Lower lobe of right lung (tissue), 2 donors: ENCODE measurements at regions not wholly inside any gene's neighbourhood (a gene's known extent, or its start where the extent isn't known, plus 50 kb on each side); places are given as distances from the start of the nearest gene placed in this dataset.

Source experiments
- ATAC-seq, 2 donors: fragments of 200-7000 bp; cut with Tn5 transposase; one replicate each; pipeline ENCODE4 v1.9.1; 2020 to 2022; ENCODE audit warnings: mild to moderate bottlenecking in 2 of 2, moderate library complexity in 2 of 2
- DNase-seq: peaks from one replicate; pipeline ENCODE4 v3.0.0-alpha.2; 2020
- H3K27ac ChIP-seq: fragments of 200-600 bp; one replicate; pipeline ENCODE4 v1.8.0; 2022
- H3K27me3 ChIP-seq: fragments of 200-600 bp; one replicate; pipeline ENCODE4 v1.8.0; 2022; ENCODE audit warnings: low read depth
- H3K36me3 ChIP-seq: fragments of 200-600 bp; one replicate; pipeline ENCODE4 v1.8.0; 2022; ENCODE audit warnings: mild to moderate bottlenecking
- H3K4me1 ChIP-seq: fragments of 200-600 bp; one replicate; pipeline ENCODE4 v1.8.0; 2022
- H3K4me3 ChIP-seq: fragments of 200-600 bp; one replicate; pipeline ENCODE4 v1.8.0; 2022; ENCODE audit warnings: mild to moderate bottlenecking
- H3K9me3 ChIP-seq: fragments of 200-600 bp; one replicate; pipeline ENCODE4 v1.8.0; 2022
- intact Hi-C: fragments of 100-400 bp; cut with DNase I; formaldehyde crosslinking; loops from one replicate; pipeline ENCODE4 v1.11.0; 2022
- TF ChIP-seq, protein P1 (sequence below): fragments of 200-600 bp; IDR thresholded peaks from one replicate; pipeline ENCODE4 v1.8.0; 2022; ENCODE audit warnings: antibody characterized with exemption, mild to moderate bottlenecking
- donor health status: DM: no; HTN: yes; CAD: no; lungs with severe emphysema.

DNA sequence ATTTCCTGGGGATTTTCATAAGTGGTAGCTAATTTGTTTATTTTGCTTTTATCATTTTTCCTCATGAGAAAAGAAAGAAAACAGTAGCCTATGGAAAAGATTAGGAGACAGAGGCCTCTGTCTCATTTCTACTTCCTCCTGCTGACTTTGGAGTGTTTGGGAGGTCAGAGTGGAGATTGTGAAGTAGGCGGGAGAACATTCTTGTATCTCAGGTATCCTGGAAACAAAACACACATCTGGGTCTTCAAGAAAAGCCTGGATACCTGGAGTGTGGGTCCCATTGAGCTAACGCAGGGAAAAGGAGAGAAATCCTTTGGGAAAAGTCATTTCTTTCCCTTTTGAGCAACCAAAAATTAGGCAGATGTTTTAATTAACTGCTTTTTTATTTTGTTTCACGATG lies 161.5 kb upstream of the DMAC1 start:
- no peak overlapping the region for H3K27ac ChIP-seq
- H3K27me3 ChIP-seq = no peaks in the 10 kb centered on the region
- ATAC-seq = no peak
- H3K4me3 ChIP-seq = no peak overlapping the region
- no peaks in the 10 kb centered on the region for H3K36me3 ChIP-seq
- TF ChIP-seq, protein P1, sequence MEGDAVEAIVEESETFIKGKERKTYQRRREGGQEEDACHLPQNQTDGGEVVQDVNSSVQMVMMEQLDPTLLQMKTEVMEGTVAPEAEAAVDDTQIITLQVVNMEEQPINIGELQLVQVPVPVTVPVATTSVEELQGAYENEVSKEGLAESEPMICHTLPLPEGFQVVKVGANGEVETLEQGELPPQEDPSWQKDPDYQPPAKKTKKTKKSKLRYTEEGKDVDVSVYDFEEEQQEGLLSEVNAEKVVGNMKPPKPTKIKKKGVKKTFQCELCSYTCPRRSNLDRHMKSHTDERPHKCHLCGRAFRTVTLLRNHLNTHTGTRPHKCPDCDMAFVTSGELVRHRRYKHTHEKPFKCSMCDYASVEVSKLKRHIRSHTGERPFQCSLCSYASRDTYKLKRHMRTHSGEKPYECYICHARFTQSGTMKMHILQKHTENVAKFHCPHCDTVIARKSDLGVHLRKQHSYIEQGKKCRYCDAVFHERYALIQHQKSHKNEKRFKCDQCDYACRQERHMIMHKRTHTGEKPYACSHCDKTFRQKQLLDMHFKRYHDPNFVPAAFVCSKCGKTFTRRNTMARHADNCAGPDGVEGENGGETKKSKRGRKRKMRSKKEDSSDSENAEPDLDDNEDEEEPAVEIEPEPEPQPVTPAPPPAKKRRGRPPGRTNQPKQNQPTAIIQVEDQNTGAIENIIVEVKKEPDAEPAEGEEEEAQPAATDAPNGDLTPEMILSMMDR = no peak
- no peaks in the 10 kb centered on the region for H3K4me1 ChIP-seq
- intact Hi-C loops = no loop called here
- no peaks in the 10 kb centered on the region for H3K9me3 ChIP-seq
- DNase-seq = no peak

GRCh38 chr9:7960320-7961050 lies 160.9 kb upstream of the DMAC1 start:
- Histone ChIP-seq H3K9me3 (no peaks in the 10 kb centered on the region), H3K27ac (no peak overlapping the region), H3K4me1 (no peaks in the 10 kb centered on the region), H3K27me3 (no peaks in the 10 kb centered on the region), H3K4me3 (no peak overlapping the region), H3K36me3 (no peaks in the 10 kb centered on the region)
- DNase-seq = no peak
- intact Hi-C loops = no loop called here
- TF ChIP-seq, protein P1 = no peak
- no peak for ATAC-seq

DNA sequence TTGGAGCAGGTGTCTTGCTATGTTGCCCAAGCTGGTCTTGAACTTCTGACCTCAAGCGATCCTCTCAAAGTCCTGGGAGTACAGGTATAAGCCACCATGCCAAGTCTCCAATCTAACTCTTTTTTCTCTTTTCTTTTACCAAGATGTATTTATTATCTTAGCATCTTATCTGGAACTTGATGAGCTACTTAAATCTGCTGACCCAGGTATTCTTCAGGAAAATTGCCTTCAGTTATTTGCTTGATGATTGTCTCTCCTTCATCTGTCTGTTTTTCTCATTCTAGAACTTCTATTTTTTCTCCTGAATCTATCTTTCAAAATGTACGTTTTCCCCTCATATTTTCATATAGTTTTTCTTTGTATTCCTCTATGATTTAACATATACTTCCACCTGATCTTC lies 158.2 kb upstream of the DMAC1 start:
- Histone ChIP-seq H3K27ac (no peak overlapping the region), H3K9me3 (no peaks in the 10 kb centered on the region), H3K4me3 (no peak overlapping the region), H3K27me3 (no peaks in the 10 kb centered on the region), H3K4me1 (no peaks in the 10 kb centered on the region), H3K36me3 (no peaks in the 10 kb centered on the region)
- intact Hi-C loops = no loop called here
- DNase-seq = no peak
- TF ChIP-seq, protein P1 = no peak
- no peak for ATAC-seq

DNA sequence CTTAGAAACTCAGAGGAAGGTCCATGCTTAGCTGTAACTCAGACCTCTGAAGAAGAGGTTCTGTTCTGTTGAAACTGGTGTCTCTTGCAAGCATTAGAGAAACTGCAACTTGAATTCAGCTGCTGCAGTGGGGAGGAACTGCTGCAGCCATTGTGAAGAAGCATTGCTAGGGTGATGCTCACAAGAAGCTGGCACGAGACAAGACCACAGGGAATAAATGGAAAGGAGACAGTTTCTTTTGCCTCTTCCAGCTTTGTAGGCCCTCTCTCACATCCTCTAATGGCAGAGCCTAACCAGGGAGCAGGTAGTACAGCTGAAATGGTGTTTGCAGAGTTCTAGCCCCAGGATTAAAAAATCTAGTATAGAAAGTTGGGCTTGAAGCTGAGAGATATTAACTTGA lies 148.0 kb upstream of the DMAC1 start:
- no peak overlapping the region for H3K4me3 ChIP-seq
- no peak overlapping the region for H3K27ac ChIP-seq
- ATAC-seq = no peak
- H3K4me1 ChIP-seq = no peaks in the 10 kb centered on the region
- no peaks in the 10 kb centered on the region for H3K36me3 ChIP-seq
- intact Hi-C loops = no loop called here
- no peaks in the 10 kb centered on the region for H3K9me3 ChIP-seq
- DNase-seq = no peak
- no peaks in the 10 kb centered on the region for H3K27me3 ChIP-seq
- TF ChIP-seq, protein P1 = no peak

DNA sequence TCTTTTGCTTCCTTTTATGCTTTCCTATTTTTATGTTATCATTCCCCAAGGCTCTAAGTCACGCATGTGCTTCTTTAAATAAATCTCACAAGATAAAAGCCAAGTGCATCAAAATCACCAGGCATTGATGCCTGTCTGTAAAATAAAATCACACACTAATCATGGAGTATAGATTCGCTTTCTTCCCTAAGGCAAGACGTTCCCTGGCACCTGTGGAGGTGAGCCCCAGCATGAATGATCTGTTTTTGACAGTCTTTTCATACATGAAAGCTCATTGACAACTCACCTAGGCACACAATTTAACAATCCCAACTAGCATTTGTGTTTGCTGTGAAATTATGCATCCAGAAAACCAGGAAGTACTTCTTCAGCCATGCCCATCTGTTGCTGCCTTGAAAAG lies 146.9 kb upstream of the DMAC1 start:
- no peaks in the 10 kb centered on the region for H3K36me3 ChIP-seq
- no peaks in the 10 kb centered on the region for H3K4me1 ChIP-seq
- H3K9me3 ChIP-seq = no peaks in the 10 kb centered on the region
- H3K4me3 ChIP-seq = no peak overlapping the region
- no peak overlapping the region for H3K27ac ChIP-seq
- TF ChIP-seq, protein P1 = no peak
- DNase-seq (no peak), ATAC-seq (no peak)
- no peaks in the 10 kb centered on the region for H3K27me3 ChIP-seq
- intact Hi-C loops = no loop called here
